SK-N-SH (cell line): ENCODE measurements at regions not wholly inside any gene's neighbourhood (a gene's known extent, or its start where the extent isn't known, plus 50 kb on each side); places are given as distances from the start of the nearest gene placed in this dataset.
"Not testable (repeated sequence)": the region's sequence is repeated elsewhere in the genome, so short reads cannot be mapped to it uniquely, and the experiment has no call there.

Experiments used
- CTCF ChIA-PET: fragments of 300-600, 350-600 bp; formaldehyde crosslinking; extraction: SDS; loops from one replicate; lab custom pipeline; 2021; lab: Yijun Ruan, JAX
- POLR2A ChIA-PET: fragments of 350-600 bp; sonication (Branson Sonifier 250); formaldehyde crosslinking; extraction: SDS; loops from one replicate; lab custom pipeline; 2020; ENCODE audit warnings: antibody characterized with exemption, inconsistent platforms; lab: Yijun Ruan, JAX
- DNase-seq: peaks from one replicate; pipeline ENCODE4 v3.0.0; 2012
- H2AFZ ChIP-seq: fragments of 200-600 bp; sonication (generic); 2 replicates; pipeline ENCODE4 v1.8.1; 2016; ENCODE audit warnings: antibody characterized with exemption, mild to moderate bottlenecking, low read depth
- H3F3A ChIP-seq: fragments of 200-600 bp; sonication (generic); replicated peaks from 2 replicates; pipeline ENCODE3; 2016; ENCODE audit warnings: antibody characterized with exemption, mild to moderate bottlenecking; ENCODE audit not compliant: insufficient read depth
- H3K27ac ChIP-seq, 2 experiments: fragments of 200-500 bp in 1 of 2; fragments of 200-600 bp in 1 of 2; sonication (Bioruptor generic) in 1 of 2; sonication (generic), shearing (Covaris generic) in 1 of 2; 2 replicates each; pipeline versions ENCODE4 v1.5.1 to v1.6.1; 2014 to 2016; ENCODE audit warnings: low read depth in 2 of 2, inconsistent platforms in 1 of 2, low read length in 1 of 2, mild to moderate bottlenecking in 1 of 2, mixed read lengths in 1 of 2
- H3K27me3 ChIP-seq: fragments of 200-600 bp; sonication (generic), shearing (Covaris generic); 2 replicates; pipeline ENCODE4 v1.6.1; 2016; ENCODE audit warnings: mixed run types; ENCODE audit not compliant: insufficient read depth
- H3K36me3 ChIP-seq, 2 experiments: fragments of 200-500 bp in 1 of 2; fragments of 200-600 bp in 1 of 2; sonication (Bioruptor generic) in 1 of 2; sonication (generic) in 1 of 2; replicated peaks in 1 of 2; 2 replicates each; pipeline versions ENCODE3 to v1.5.1; 2014 to 2016; ENCODE audit warnings: low read length in 1 of 2, mild to moderate bottlenecking in 1 of 2; ENCODE audit not compliant: insufficient read depth in 2 of 2, control insufficient read depth in 1 of 2
- H3K4me1 ChIP-seq, 2 experiments: fragments of 200-500 bp in 1 of 2; fragments of 200-600 bp in 1 of 2; sonication (Bioruptor generic) in 1 of 2; sonication (generic), shearing (Covaris generic) in 1 of 2; 2 replicates each; pipeline versions ENCODE4 v1.5.1 to v1.6.1; 2014 to 2016; ENCODE audit warnings: low read depth in 1 of 2, low read length in 1 of 2, mixed run types in 1 of 2; ENCODE audit not compliant: insufficient read depth in 2 of 2, control insufficient read depth in 1 of 2
- H3K4me2 ChIP-seq: fragments of 200-600 bp; sonication (generic), shearing (Covaris generic); 2 replicates; pipeline ENCODE4 v1.6.1; 2017; ENCODE audit warnings: mixed run types
- H3K4me3 ChIP-seq, 2 experiments: fragments of 200-500 bp in 1 of 2; fragments of 200-600 bp in 1 of 2; sonication (Bioruptor generic) in 1 of 2; sonication (generic), shearing (Covaris generic) in 1 of 2; 2 replicates each; pipeline versions ENCODE4 v1.5.1 to v1.8.1; 2014 to 2016; ENCODE audit warnings: low read depth in 2 of 2, inconsistent platforms in 1 of 2, low read length in 1 of 2, mild to moderate bottlenecking in 1 of 2, mixed read lengths in 1 of 2, moderate library complexity in 1 of 2
- H3K79me2 ChIP-seq: fragments of 200-600 bp; sonication (generic); 2 replicates; pipeline ENCODE4 v1.8.1; 2017; ENCODE audit warnings: mild to moderate bottlenecking; ENCODE audit not compliant: insufficient read depth
- H3K9ac ChIP-seq: fragments of 200-600 bp; sonication (generic); 2 replicates; pipeline ENCODE4 v1.6.1; 2017; ENCODE audit warnings: mixed run types
- H3K9me2 ChIP-seq: fragments of 200-600 bp; sonication (generic); 2 replicates; pipeline ENCODE4 v1.6.1; 2017; ENCODE audit warnings: mixed run types
- H3K9me3 ChIP-seq: fragments of 200-600 bp; sonication (generic); 2 replicates; pipeline ENCODE4 v1.6.1; 2017; ENCODE audit warnings: mixed run types, mild to moderate bottlenecking, moderate library complexity
- H4K20me1 ChIP-seq: fragments of 200-600 bp; sonication (generic); 2 replicates; pipeline ENCODE4 v1.6.1; 2017; ENCODE audit warnings: mild to moderate bottlenecking, mixed run types; ENCODE audit not compliant: insufficient read depth
- WGBS: methylation state at CpG from one replicate; pipeline ENCODE4 v1.1.6; 2017; ENCODE audit warnings: low lambda C conversion rate; 5-methylcytosine and 5-hydroxymethylcytosine counted together

GRCh38 chr16:46389561-46390041 lies 231.6 kb downstream of the SHCBP1 start:
- H4K20me1 ChIP-seq, H3K27me3 ChIP-seq, CTCF ChIA-PET, H2AFZ ChIP-seq, H3K9me2 ChIP-seq, H3K27ac ChIP-seq, H3K4me2 ChIP-seq, H3K36me3 ChIP-seq, H3K79me2 ChIP-seq, H3K4me1 ChIP-seq, H3K9ac ChIP-seq, H3K9me3 ChIP-seq, POLR2A ChIA-PET, H3F3A ChIP-seq, DNase-seq, H3K4me3 ChIP-seq: not testable (repeated sequence)
- WGBS, result 13% methylated on average over 20 of the region's 20 CpGs

- H3K4me2 ChIP-seq, H3K4me3 ChIP-seq, DNase-seq, H2AFZ ChIP-seq, POLR2A ChIA-PET, H3K27me3 ChIP-seq, CTCF ChIA-PET, H3K36me3 ChIP-seq, H3K9me3 ChIP-seq, H3F3A ChIP-seq, H3K27ac ChIP-seq, H4K20me1 ChIP-seq, H3K79me2 ChIP-seq, H3K9me2 ChIP-seq, H3K4me1 ChIP-seq, H3K9ac ChIP-seq: not testable (repeated sequence)
- 16% methylated on average over 27 of the region's 27 CpGs for WGBS
Measured at GRCh38 chr16:46388939-46389491, 232.2 kb downstream of the SHCBP1 start.

GRCh38 chr16:46388354-46388753 lies 232.8 kb downstream of the SHCBP1 start:
- H3K9me3 ChIP-seq, H3F3A ChIP-seq, H3K27ac ChIP-seq, H2AFZ ChIP-seq, H4K20me1 ChIP-seq, H3K9ac ChIP-seq, DNase-seq, H3K4me2 ChIP-seq, CTCF ChIA-PET, H3K4me3 ChIP-seq, H3K9me2 ChIP-seq, H3K36me3 ChIP-seq, POLR2A ChIA-PET, H3K4me1 ChIP-seq, H3K27me3 ChIP-seq, H3K79me2 ChIP-seq: not testable (repeated sequence)
- WGBS, result 13% methylated on average over 16 of the region's 16 CpGs

- H3K4me3 ChIP-seq, H3K9me3 ChIP-seq, H3K27ac ChIP-seq, H2AFZ ChIP-seq, H3K36me3 ChIP-seq, H3K9me2 ChIP-seq, CTCF ChIA-PET, H3F3A ChIP-seq, H3K4me2 ChIP-seq, DNase-seq, H3K79me2 ChIP-seq, H3K4me1 ChIP-seq, H3K9ac ChIP-seq, H4K20me1 ChIP-seq, H3K27me3 ChIP-seq, POLR2A ChIA-PET: not testable (repeated sequence)
- WGBS, result 5% methylated on average over 15 of the region's 15 CpGs
Measured at GRCh38 chr16:46387720-46388119, 233.5 kb downstream of the SHCBP1 start.

- H3K4me3 ChIP-seq, H3K79me2 ChIP-seq, H4K20me1 ChIP-seq, H3K4me1 ChIP-seq, H2AFZ ChIP-seq, POLR2A ChIA-PET, DNase-seq, H3K27ac ChIP-seq, H3F3A ChIP-seq, H3K9me2 ChIP-seq, H3K9ac ChIP-seq, H3K4me2 ChIP-seq, CTCF ChIA-PET, H3K9me3 ChIP-seq, H3K36me3 ChIP-seq, H3K27me3 ChIP-seq: not testable (repeated sequence)
- WGBS, result 7% methylated on average over 28 of the region's 28 CpGs
Measured at GRCh38 chr16:46386805-46387620, 234.2 kb downstream of the SHCBP1 start.

- POLR2A ChIA-PET, H3F3A ChIP-seq, H4K20me1 ChIP-seq, H2AFZ ChIP-seq, DNase-seq, H3K4me2 ChIP-seq, H3K36me3 ChIP-seq, H3K27me3 ChIP-seq, H3K9me2 ChIP-seq, H3K79me2 ChIP-seq, CTCF ChIA-PET, H3K27ac ChIP-seq, H3K4me3 ChIP-seq, H3K9ac ChIP-seq, H3K4me1 ChIP-seq, H3K9me3 ChIP-seq: not testable (repeated sequence)
- WGBS, result 7% methylated on average over 25 of the region's 25 CpGs
Measured at GRCh38 chr16:46386110-46386771, 234.9 kb downstream of the SHCBP1 start.
